Body of pancreas (tissue), 4 donors: ENCODE measurements at regions not wholly inside any gene's neighbourhood (a gene's known extent, or its start where the extent isn't known, plus 50 kb on each side); places are given as distances from the start of the nearest gene placed in this dataset.

Source experiments
- CTCF ChIP-seq, 7 experiments: fragments of 450-650 bp in 4 of 7; fragments of 200-600 bp in 3 of 7; sonication (generic) in 3 of 7; IDR thresholded peaks; one replicate each; pipeline ENCODE4 v1.5.1; 2016 to 2019; ENCODE audit warnings: antibody characterized with exemption in 7 of 7
- POLR2A ChIP-seq, 3 donors: fragments of 450-650 bp; IDR thresholded peaks; one replicate each; pipeline ENCODE4 v1.6.1; 2016; ENCODE audit warnings: antibody characterized with exemption in 3 of 3, mild to moderate bottlenecking in 2 of 3

DNA sequence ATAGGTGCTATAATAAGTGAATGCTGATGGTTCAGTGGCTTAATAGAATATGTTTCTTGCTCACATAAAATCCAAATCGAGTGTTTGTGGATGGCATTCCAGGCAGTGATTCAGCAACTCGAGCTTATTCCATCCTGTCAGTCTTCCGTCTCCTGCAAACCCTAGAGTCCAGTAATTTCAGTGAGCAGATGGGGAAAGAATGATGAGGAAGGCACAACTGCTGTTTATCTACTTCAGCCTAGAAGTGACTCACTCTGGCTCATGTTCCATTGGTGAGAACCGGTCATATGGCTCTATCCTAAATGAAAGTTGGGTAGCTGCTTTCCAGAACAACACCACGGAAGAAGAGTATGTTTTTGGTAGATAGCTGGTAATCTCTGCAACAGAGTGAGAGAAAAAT lies 421.8 kb upstream of the PDE3A start:
- no peak for TF ChIP-seq CTCF (IDR thresholded peaks at IDR 0.05)
- no peak for TF ChIP-seq POLR2A (IDR thresholded peaks at IDR 0.05)
